ENCODE measurements at regions not wholly inside any gene's neighbourhood (a gene's known extent, or its start where the extent isn't known, plus 50 kb on each side); places are given as distances from the start of the nearest gene placed in this dataset.

- DNase-seq: no peak
Observed at GRCh38 chr12:114744285-114744684, 60.3 kb upstream of the TBX3 start.

GRCh38 chr12:114743799-114744198 is 59.8 kb upstream of the TBX3 start:
- no peak for DNase-seq

- DNase-seq: no peak
Observed at GRCh38 chr12:114743289-114743688, 59.3 kb upstream of the TBX3 start.

- DNase-seq: no peak
Observed at GRCh38 chr12:114742363-114742762, 58.4 kb upstream of the TBX3 start.

GRCh38 chr12:114741940-114742339 is 58.0 kb upstream of the TBX3 start:
- no peak for DNase-seq

GRCh38 chr12:114740448-114740847 is 56.5 kb upstream of the TBX3 start:
- no peak for DNase-seq

- DNase-seq: no peak
Observed at GRCh38 chr12:114738460-114739184, 54.6 kb upstream of the TBX3 start.

GRCh38 chr12:114735680-114736374 is 51.9 kb upstream of the TBX3 start:
- no peak for DNase-seq

- DNase-seq: no peak
Observed at GRCh38 chr12:114735011-114735410, 51.0 kb upstream of the TBX3 start.

GRCh38 chr12:114733919-114734318 is 49.9 kb upstream of the TBX3 start:
- no peak for DNase-seq

Measured in CD4-positive, alpha-beta T cell treated with Interleukin-15 for 1 hour (primary cell).